HepG2 (cell line): ENCODE measurements at regions not wholly inside any gene's neighbourhood (a gene's known extent, or its start where the extent isn't known, plus 50 kb on each side); places are given as distances from the start of the nearest gene placed in this dataset.
A peak's percentile ranks its signal among the peaks of the same experiment; 100 is the strongest.

ENCODE experiments used
- CSRNP1 ChIP-seq: sonication (generic); formaldehyde crosslinking; IDR thresholded peaks from 2 replicates; pipeline ENCODE4 v1.8.1; 2023; ENCODE audit warnings: mild to moderate bottlenecking, missing genetic modification reagents
- DMTF1 ChIP-seq: sonication (generic); formaldehyde crosslinking; IDR thresholded peaks from 2 replicates; pipeline ENCODE4 v1.4.0; 2020; ENCODE audit warnings: mild to moderate bottlenecking, missing genetic modification reagents
- ETV5 ChIP-seq: IDR thresholded peaks from 2 replicates; pipeline ENCODE4 v1.6.1; 2018; ENCODE audit warnings: missing biosample characterization, missing genetic modification reagents, inconsistent platforms, borderline replicate concordance
- FOSL2 ChIP-seq: sonication (generic); formaldehyde crosslinking; IDR thresholded peaks from 2 replicates; pipeline ENCODE4 v1.4.0; 2020; ENCODE audit warnings: missing genetic modification reagents
- GATAD1 ChIP-seq: IDR thresholded peaks from 2 replicates; pipeline ENCODE4 v1.6.1; 2016; ENCODE audit warnings: missing genetic modification reagents, missing compliant biosample characterization
- HHEX ChIP-seq: IDR thresholded peaks from 2 replicates; pipeline ENCODE4 v1.6.1; 2016; ENCODE audit warnings: control low read depth
- MTERF4 ChIP-seq: sonication (generic); formaldehyde crosslinking; IDR thresholded peaks from 2 replicates; pipeline ENCODE4 v1.8.0; 2023; ENCODE audit warnings: mild to moderate bottlenecking, missing genetic modification reagents
- RERE ChIP-seq: IDR thresholded peaks from 2 replicates; pipeline ENCODE4 v1.6.1; 2016; ENCODE audit warnings: low read depth, missing genetic modification reagents, missing compliant biosample characterization
- SOX6 ChIP-seq, 2 experiments: fragments of 450-650 bp in 1 of 2; sonication (generic) in 1 of 2; formaldehyde crosslinking in 1 of 2; IDR thresholded peaks; 2 replicates each; pipeline versions ENCODE4 v1.4.0 to v1.6.1; 2017 to 2020; ENCODE audit warnings: antibody characterized with exemption in 1 of 2, mild to moderate bottlenecking in 1 of 2, missing genetic modification reagents in 1 of 2
- TBX3 ChIP-seq: fragments of 450-650 bp; IDR thresholded peaks from 2 replicates; pipeline ENCODE4 v1.6.1; 2017; ENCODE audit warnings: antibody characterized with exemption, mild to moderate bottlenecking, inconsistent platforms, borderline replicate concordance
- TP53 ChIP-seq: sonication (generic); formaldehyde crosslinking; conservative IDR thresholded peaks from 2 replicates; pipeline ENCODE4 v1.4.0; 2020; ENCODE audit warnings: missing genetic modification reagents
- ZBTB43 ChIP-seq: sonication (generic); formaldehyde crosslinking; conservative IDR thresholded peaks from 2 replicates; pipeline ENCODE4 v1.4.0; 2020; ENCODE audit warnings: missing genetic modification reagents
- ZFP36L2 ChIP-seq: sonication (generic); formaldehyde crosslinking; IDR thresholded peaks from 2 replicates; pipeline ENCODE4 v1.4.0; 2020; ENCODE audit warnings: missing genetic modification reagents
- ZNF180 ChIP-seq: sonication (generic); formaldehyde crosslinking; IDR thresholded peaks from 2 replicates; pipeline ENCODE4 v1.4.0; 2020; ENCODE audit warnings: low read depth, missing genetic modification reagents, borderline replicate concordance
- ZNF816 ChIP-seq: sonication (generic); formaldehyde crosslinking; IDR thresholded peaks from 2 replicates; pipeline ENCODE4 v1.8.0; 2022; ENCODE audit warnings: missing genetic modification reagents, mild to moderate bottlenecking, borderline replicate concordance

- peak; percentile 80 for TF ChIP-seq RERE (CRISPR knock-in tag)
- peak; percentile 83 for TF ChIP-seq HHEX
- no peak for TF ChIP-seq DMTF1
- peak; percentile 92 for TF ChIP-seq TBX3
- TF ChIP-seq CSRNP1 (CRISPR knock-in tag) = 0 out of 2 replicates have a peak, but pooled peaks have one; percentile 40
- peak; percentile 63; the same call in 1 of the 2 replicates for TF ChIP-seq GATAD1 (CRISPR knock-in tag)
- TF ChIP-seq ETV5 (CRISPR knock-in tag) = peak; percentile 69
- TF ChIP-seq ZFP36L2 (CRISPR knock-in tag) = no peak
- peak; percentile 92 for TF ChIP-seq ZBTB43 (CRISPR knock-in tag)
- TF ChIP-seq TP53 (CRISPR knock-in tag) = no peak
- TF ChIP-seq ZNF180 (CRISPR knock-in tag) = no peak
- TF ChIP-seq SOX6 (IDR thresholded peaks at IDR 0.05) = no peak
- peak; percentile 98 for TF ChIP-seq SOX6 (CRISPR knock-in tag; IDR thresholded peaks at IDR 0.05)
- peak; percentile 100 for TF ChIP-seq FOSL2 (CRISPR knock-in tag)
- TF ChIP-seq MTERF4 (CRISPR knock-in tag) = no peak
- TF ChIP-seq ZNF816 = no peak
Observed at GRCh38 chr2:175606010-175606841, 395.8 kb downstream of the LNPK start (continued).
